ENCODE measurements at regions not wholly inside any gene's neighbourhood (a gene's known extent, or its start where the extent isn't known, plus 50 kb on each side); places are given as distances from the start of the nearest gene placed in this dataset.
"Not testable (repeated sequence)": the region's sequence is repeated elsewhere in the genome, so short reads cannot be mapped to it uniquely, and the experiment has no call there.

- no peak overlapping the region for H3K27ac ChIP-seq
- no peak for DNase-seq (ENCODE audit: low spot score)
- ChIA-PET POLR2A (ENCODE audit: low non-redundant PET) (no interaction called here), CTCF (no interaction called here)
- TF ChIP-seq CTCF (conservative IDR thresholded peaks at IDR 0.05; ENCODE audit: low read depth): no peak
These were observed 1598.9 kb downstream of the KHDRBS2 start for GRCh38 chr6:60687085-60687484.

GRCh38 chr6:60681806-60682205 lies 1604.2 kb downstream of the KHDRBS2 start:
- no peak overlapping the region for H3K27ac ChIP-seq
- no peak for DNase-seq (ENCODE audit: low spot score)
- no peak for TF ChIP-seq CTCF (conservative IDR thresholded peaks at IDR 0.05; ENCODE audit: low read depth)
- ChIA-PET POLR2A (ENCODE audit: low non-redundant PET) (no interaction called here), CTCF (interaction anchor here (0.7 kb wide), 1 partner anchor 1338 kb away, joined by 3 read pairs; no protein-coding TSS in a partner anchor)

- no peak overlapping the region for H3K27ac ChIP-seq
- CTCF ChIA-PET: no interaction called here
- TF ChIP-seq CTCF (conservative IDR thresholded peaks at IDR 0.05; ENCODE audit: low read depth): no peak
- DNase-seq (ENCODE audit: low spot score): no peak
- POLR2A ChIA-PET (ENCODE audit: low non-redundant PET): no interaction called here
These were observed 1606.8 kb downstream of the KHDRBS2 start for GRCh38 chr6:60679175-60679574.

GRCh38 chr6:60671369-60671768 lies 1614.7 kb downstream of the KHDRBS2 start:
- no peak for DNase-seq (ENCODE audit: low spot score)
- CTCF ChIA-PET: interaction anchor here (0.6 kb wide), 1 partner anchor 370 kb away, joined by 3 read pairs; no protein-coding TSS in a partner anchor
- POLR2A ChIA-PET (ENCODE audit: low non-redundant PET): no interaction called here
- no peak overlapping the region for H3K27ac ChIP-seq
- no peak for TF ChIP-seq CTCF (conservative IDR thresholded peaks at IDR 0.05; ENCODE audit: low read depth)

GRCh38 chr6:60670036-60670435 lies 1616.0 kb downstream of the KHDRBS2 start:
- DNase-seq (ENCODE audit: low spot score): no peak
- ChIA-PET CTCF (no interaction called here), POLR2A (ENCODE audit: low non-redundant PET) (no interaction called here)
- no peak overlapping the region for H3K27ac ChIP-seq
- TF ChIP-seq CTCF (conservative IDR thresholded peaks at IDR 0.05; ENCODE audit: low read depth): no peak

GRCh38 chr6:60668428-60668827 lies 1617.6 kb downstream of the KHDRBS2 start:
- CTCF ChIA-PET: no interaction called here
- DNase-seq (ENCODE audit: low spot score): no peak
- TF ChIP-seq CTCF (conservative IDR thresholded peaks at IDR 0.05; ENCODE audit: low read depth): no peak
- POLR2A ChIA-PET (ENCODE audit: low non-redundant PET): no interaction called here
- H3K27ac ChIP-seq: no peak overlapping the region

- CTCF ChIA-PET; POLR2A ChIA-PET (ENCODE audit: low non-redundant PET); H3K27ac ChIP-seq; DNase-seq (ENCODE audit: low spot score): not testable (repeated sequence)
These were observed 1622.8 kb downstream of the KHDRBS2 start for GRCh38 chr6:60663199-60663598.
